ENCODE measurements at regions not wholly inside any gene's neighbourhood (a gene's known extent, or its start where the extent isn't known, plus 50 kb on each side); places are given as distances from the start of the nearest gene placed in this dataset.

DNA sequence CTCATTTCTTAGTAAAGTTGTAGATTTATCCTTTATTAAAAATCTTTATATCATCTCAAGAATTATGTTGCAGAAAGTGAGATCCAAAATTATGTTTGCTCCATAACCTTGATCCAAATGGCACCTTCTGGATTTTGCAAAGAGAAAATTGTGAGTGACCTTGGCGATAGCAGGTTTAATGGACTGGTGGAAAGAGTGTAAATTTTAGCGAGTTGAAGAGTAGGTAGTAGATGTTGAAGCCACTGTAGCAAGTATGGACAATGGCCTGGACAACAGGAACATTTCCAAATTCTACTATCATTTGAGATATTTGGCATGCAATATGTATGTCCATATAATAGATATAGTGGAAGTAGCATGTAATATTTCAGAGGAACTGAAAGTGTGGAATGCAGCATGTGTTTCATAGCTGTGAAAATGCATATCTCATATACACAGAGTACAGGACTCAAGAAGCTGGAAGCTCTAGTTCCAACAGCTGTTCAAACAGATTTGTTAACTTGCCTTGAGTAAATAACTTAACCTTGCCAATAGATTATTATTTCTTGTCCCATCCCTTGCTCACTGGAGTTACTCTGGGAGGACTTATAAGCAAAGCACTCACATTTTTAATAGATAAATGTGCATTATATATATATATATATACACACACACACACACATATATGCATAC is 152.5 kb upstream of the TLL1 start:
- TF ChIP-seq, protein P1, sequence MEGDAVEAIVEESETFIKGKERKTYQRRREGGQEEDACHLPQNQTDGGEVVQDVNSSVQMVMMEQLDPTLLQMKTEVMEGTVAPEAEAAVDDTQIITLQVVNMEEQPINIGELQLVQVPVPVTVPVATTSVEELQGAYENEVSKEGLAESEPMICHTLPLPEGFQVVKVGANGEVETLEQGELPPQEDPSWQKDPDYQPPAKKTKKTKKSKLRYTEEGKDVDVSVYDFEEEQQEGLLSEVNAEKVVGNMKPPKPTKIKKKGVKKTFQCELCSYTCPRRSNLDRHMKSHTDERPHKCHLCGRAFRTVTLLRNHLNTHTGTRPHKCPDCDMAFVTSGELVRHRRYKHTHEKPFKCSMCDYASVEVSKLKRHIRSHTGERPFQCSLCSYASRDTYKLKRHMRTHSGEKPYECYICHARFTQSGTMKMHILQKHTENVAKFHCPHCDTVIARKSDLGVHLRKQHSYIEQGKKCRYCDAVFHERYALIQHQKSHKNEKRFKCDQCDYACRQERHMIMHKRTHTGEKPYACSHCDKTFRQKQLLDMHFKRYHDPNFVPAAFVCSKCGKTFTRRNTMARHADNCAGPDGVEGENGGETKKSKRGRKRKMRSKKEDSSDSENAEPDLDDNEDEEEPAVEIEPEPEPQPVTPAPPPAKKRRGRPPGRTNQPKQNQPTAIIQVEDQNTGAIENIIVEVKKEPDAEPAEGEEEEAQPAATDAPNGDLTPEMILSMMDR (optimal IDR thresholded peaks at IDR 0.05 in 1 of 3, IDR thresholded peaks at IDR 0.05 in 1 of 3, conservative IDR thresholded peaks at IDR 0.05 in 1 of 3; ENCODE audit: extremely low read depth in 1 of 3, insufficient read depth in 2 of 3, low read length in 3 of 3) = no peak
- no peak for TF ChIP-seq EZH2 (IDR thresholded peaks at IDR 0.05; ENCODE audit: low read length)
